Suprapubic skin (tissue), 4 donors: ENCODE measurements at regions not wholly inside any gene's neighbourhood (a gene's known extent, or its start where the extent isn't known, plus 50 kb on each side); places are given as distances from the start of the nearest gene placed in this dataset.

ENCODE experiments used
- EP300 ChIP-seq: sonication (generic); formaldehyde crosslinking; IDR thresholded peaks from one replicate; pipeline ENCODE4 v1.6.1; 2017; ENCODE audit warnings: antibody characterized with exemption
- POLR2A ChIP-seq, 2 donors: fragments of 450-650 bp; IDR thresholded peaks; one replicate each; pipeline ENCODE4 v1.6.1; 2017; ENCODE audit warnings: antibody characterized with exemption in 2 of 2, mild to moderate bottlenecking in 2 of 2, moderate library complexity in 2 of 2
- POLR2AphosphoS5 ChIP-seq, 3 donors: sonication (generic); formaldehyde crosslinking; IDR thresholded peaks; one replicate each; pipeline ENCODE4 v1.6.1; 2017; ENCODE audit warnings: antibody characterized with exemption in 3 of 3
- TF ChIP-seq, protein P1 (sequence below), 2 donors: fragments of 200-600 bp in 1 of 2; fragments of 450-650 bp in 1 of 2; sonication (generic) in 1 of 2; IDR thresholded peaks; one replicate each; pipeline ENCODE4 v1.5.1; 2016 to 2019; ENCODE audit warnings: antibody characterized with exemption in 2 of 2, mild to moderate bottlenecking in 1 of 2, moderate library complexity in 1 of 2

DNA sequence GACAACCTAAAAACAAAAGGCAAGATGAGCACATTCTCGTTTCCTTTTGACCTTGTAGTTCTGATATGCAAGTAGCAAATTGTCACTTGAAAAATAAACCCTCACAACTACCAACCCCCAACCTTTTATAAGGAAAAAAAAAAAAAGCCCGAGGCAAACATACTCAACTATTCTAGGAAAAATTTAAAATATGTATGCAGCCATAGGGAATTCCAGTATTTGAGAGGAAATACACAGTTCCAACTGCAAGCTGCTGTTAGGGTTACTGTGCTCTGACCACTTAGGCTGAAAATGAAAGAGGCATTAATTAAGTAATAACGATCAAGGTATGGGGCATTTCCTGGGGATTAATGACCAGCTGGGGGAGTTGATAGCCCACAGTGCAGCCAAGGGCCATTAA is 281.9 kb upstream of the DPH6 start:
- TF ChIP-seq, protein P1, sequence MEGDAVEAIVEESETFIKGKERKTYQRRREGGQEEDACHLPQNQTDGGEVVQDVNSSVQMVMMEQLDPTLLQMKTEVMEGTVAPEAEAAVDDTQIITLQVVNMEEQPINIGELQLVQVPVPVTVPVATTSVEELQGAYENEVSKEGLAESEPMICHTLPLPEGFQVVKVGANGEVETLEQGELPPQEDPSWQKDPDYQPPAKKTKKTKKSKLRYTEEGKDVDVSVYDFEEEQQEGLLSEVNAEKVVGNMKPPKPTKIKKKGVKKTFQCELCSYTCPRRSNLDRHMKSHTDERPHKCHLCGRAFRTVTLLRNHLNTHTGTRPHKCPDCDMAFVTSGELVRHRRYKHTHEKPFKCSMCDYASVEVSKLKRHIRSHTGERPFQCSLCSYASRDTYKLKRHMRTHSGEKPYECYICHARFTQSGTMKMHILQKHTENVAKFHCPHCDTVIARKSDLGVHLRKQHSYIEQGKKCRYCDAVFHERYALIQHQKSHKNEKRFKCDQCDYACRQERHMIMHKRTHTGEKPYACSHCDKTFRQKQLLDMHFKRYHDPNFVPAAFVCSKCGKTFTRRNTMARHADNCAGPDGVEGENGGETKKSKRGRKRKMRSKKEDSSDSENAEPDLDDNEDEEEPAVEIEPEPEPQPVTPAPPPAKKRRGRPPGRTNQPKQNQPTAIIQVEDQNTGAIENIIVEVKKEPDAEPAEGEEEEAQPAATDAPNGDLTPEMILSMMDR (IDR thresholded peaks at IDR 0.05): no peak
- TF ChIP-seq POLR2A (IDR thresholded peaks at IDR 0.05) (no peak), EP300 (no peak), POLR2AphosphoS5 (IDR thresholded peaks at IDR 0.05) (no peak)
